ENCODE measurements at regions not wholly inside any gene's neighbourhood (a gene's known extent, or its start where the extent isn't known, plus 50 kb on each side); places are given as distances from the start of the nearest gene placed in this dataset.

GRCh38 chr2:6215053-6215452 is 522.9 kb downstream of the SOX11 start:
- TF ChIP-seq, protein P1, sequence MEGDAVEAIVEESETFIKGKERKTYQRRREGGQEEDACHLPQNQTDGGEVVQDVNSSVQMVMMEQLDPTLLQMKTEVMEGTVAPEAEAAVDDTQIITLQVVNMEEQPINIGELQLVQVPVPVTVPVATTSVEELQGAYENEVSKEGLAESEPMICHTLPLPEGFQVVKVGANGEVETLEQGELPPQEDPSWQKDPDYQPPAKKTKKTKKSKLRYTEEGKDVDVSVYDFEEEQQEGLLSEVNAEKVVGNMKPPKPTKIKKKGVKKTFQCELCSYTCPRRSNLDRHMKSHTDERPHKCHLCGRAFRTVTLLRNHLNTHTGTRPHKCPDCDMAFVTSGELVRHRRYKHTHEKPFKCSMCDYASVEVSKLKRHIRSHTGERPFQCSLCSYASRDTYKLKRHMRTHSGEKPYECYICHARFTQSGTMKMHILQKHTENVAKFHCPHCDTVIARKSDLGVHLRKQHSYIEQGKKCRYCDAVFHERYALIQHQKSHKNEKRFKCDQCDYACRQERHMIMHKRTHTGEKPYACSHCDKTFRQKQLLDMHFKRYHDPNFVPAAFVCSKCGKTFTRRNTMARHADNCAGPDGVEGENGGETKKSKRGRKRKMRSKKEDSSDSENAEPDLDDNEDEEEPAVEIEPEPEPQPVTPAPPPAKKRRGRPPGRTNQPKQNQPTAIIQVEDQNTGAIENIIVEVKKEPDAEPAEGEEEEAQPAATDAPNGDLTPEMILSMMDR (optimal IDR thresholded peaks at IDR 0.05 in 1 of 3, IDR thresholded peaks at IDR 0.05 in 1 of 3, conservative IDR thresholded peaks at IDR 0.05 in 1 of 3; ENCODE audit: extremely low read depth in 1 of 3, insufficient read depth in 2 of 3, low read length in 3 of 3) = no peak
- no peak for TF ChIP-seq EZH2 (IDR thresholded peaks at IDR 0.05; ENCODE audit: low read length)
- H3K27ac ChIP-seq (ENCODE audit: control insufficient read depth, insufficient read depth, low read length) = no peak overlapping the region
- H4K20me1 ChIP-seq (ENCODE audit: control insufficient read depth, extremely low read depth, insufficient read depth, low read length) = no peaks in the 10 kb centered on the region
- no peak for FAIRE-seq
- no peaks in the 10 kb centered on the region for H3K79me2 ChIP-seq (ENCODE audit: control insufficient read depth, insufficient read depth, low read length)
- H3K36me3 ChIP-seq (ENCODE audit: control insufficient read depth in 2 of 2, extremely low read depth in 1 of 2, insufficient read depth in 2 of 2, low read length in 2 of 2) = no peaks in the 10 kb centered on the region
- no peaks in the 10 kb centered on the region for H3K27me3 ChIP-seq (ENCODE audit: control insufficient read depth, extremely low read depth, insufficient read depth, low read length)
- dilution Hi-C loops (cut with MboI; ENCODE audit: extremely low pct_ligation_motif_present, low sequenced_read_pairs) = no loop called here
- no peak overlapping the region for H3K4me2 ChIP-seq (ENCODE audit: control insufficient read depth, extremely low read depth, insufficient read depth, low read depth, low read length)
- H2AFZ ChIP-seq (ENCODE audit: control insufficient read depth, low read length) = no peak overlapping the region
- no peak overlapping the region for H3K4me3 ChIP-seq (ENCODE audit: control insufficient read depth in 2 of 3, extremely low read depth in 1 of 3, insufficient read depth in 2 of 3, low read depth in 1 of 3, low read length in 3 of 3)
- no peaks in the 10 kb centered on the region for H3K4me1 ChIP-seq (ENCODE audit: control insufficient read depth, extremely low read depth, insufficient read depth, low read length)
- H3K9me3 ChIP-seq (ENCODE audit: control insufficient read depth, low read depth, low read length) = peaks cover 2% of the 10 kb centered on the region
- no peaks in the 10 kb centered on the region for H3K9me1 ChIP-seq (ENCODE audit: control insufficient read depth, extremely low read depth, insufficient read depth, low read length)
- no peak overlapping the region for H3K9ac ChIP-seq (ENCODE audit: control insufficient read depth, extremely low read depth, insufficient read depth, low read length)
- DNase-seq (ENCODE audit: low read depth, low spot score) = no peak

- Histone ChIP-seq H3K4me2 (ENCODE audit: control insufficient read depth, extremely low read depth, insufficient read depth, low read depth, low read length) (no peak overlapping the region), H3K4me1 (ENCODE audit: control insufficient read depth, extremely low read depth, insufficient read depth, low read length) (no peaks in the 10 kb centered on the region), H3K4me3 (ENCODE audit: control insufficient read depth in 2 of 3, extremely low read depth in 1 of 3, insufficient read depth in 2 of 3, low read depth in 1 of 3, low read length in 3 of 3) (no peak overlapping the region), H2AFZ (ENCODE audit: control insufficient read depth, low read length) (no peak overlapping the region), H3K27ac (ENCODE audit: control insufficient read depth, insufficient read depth, low read length) (no peak overlapping the region), H3K9me1 (ENCODE audit: control insufficient read depth, extremely low read depth, insufficient read depth, low read length) (no peaks in the 10 kb centered on the region), H4K20me1 (ENCODE audit: control insufficient read depth, extremely low read depth, insufficient read depth, low read length) (no peaks in the 10 kb centered on the region), H3K27me3 (ENCODE audit: control insufficient read depth, extremely low read depth, insufficient read depth, low read length) (no peaks in the 10 kb centered on the region), H3K36me3 (ENCODE audit: control insufficient read depth in 2 of 2, extremely low read depth in 1 of 2, insufficient read depth in 2 of 2, low read length in 2 of 2) (no peaks in the 10 kb centered on the region), H3K79me2 (ENCODE audit: control insufficient read depth, insufficient read depth, low read length) (no peaks in the 10 kb centered on the region), H3K9me3 (ENCODE audit: control insufficient read depth, low read depth, low read length) (peaks cover 4% of the 10 kb centered on the region), H3K9ac (ENCODE audit: control insufficient read depth, extremely low read depth, insufficient read depth, low read length) (no peak overlapping the region)
- FAIRE-seq (no peak), DNase-seq (ENCODE audit: low read depth, low spot score) (no peak)
- TF ChIP-seq EZH2 (IDR thresholded peaks at IDR 0.05; ENCODE audit: low read length) = no peak
- dilution Hi-C loops (cut with MboI; ENCODE audit: extremely low pct_ligation_motif_present, low sequenced_read_pairs) = no loop called here
Measured at GRCh38 chr2:6216234-6216633, 524.0 kb downstream of the SOX11 start.

DNA sequence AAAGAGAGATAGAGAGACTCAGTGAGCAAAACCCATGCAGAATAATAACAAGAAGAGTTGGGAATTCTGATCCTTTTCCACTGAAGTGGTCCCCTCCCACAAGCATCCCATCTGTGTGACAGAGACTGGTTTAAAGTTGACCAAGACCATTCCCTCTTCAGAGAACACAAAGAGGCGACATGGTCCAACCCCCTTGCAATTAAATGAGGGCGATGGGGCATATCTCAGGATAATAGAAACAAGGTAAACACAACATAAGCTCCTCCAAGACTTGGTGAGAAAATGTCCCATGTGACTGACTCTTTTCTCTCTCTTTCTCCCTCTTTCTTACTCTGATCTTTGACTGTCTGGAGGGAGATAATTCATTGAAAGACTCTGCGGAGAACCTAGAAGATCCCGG is 526.7 kb downstream of the SOX11 start:
- Histone ChIP-seq H3K27ac (ENCODE audit: control insufficient read depth, insufficient read depth, low read length) (no peak overlapping the region), H3K4me3 (ENCODE audit: control insufficient read depth in 2 of 3, extremely low read depth in 1 of 3, insufficient read depth in 2 of 3, low read depth in 1 of 3, low read length in 3 of 3) (no peak overlapping the region), H3K79me2 (ENCODE audit: control insufficient read depth, insufficient read depth, low read length) (no peaks in the 10 kb centered on the region), H3K27me3 (ENCODE audit: control insufficient read depth, extremely low read depth, insufficient read depth, low read length) (no peaks in the 10 kb centered on the region), H3K4me2 (ENCODE audit: control insufficient read depth, extremely low read depth, insufficient read depth, low read depth, low read length) (no peak overlapping the region), H2AFZ (ENCODE audit: control insufficient read depth, low read length) (no peak overlapping the region), H3K9me1 (ENCODE audit: control insufficient read depth, extremely low read depth, insufficient read depth, low read length) (no peaks in the 10 kb centered on the region), H3K9me3 (ENCODE audit: control insufficient read depth, low read depth, low read length) (peaks cover 6% of the 10 kb centered on the region), H3K4me1 (ENCODE audit: control insufficient read depth, extremely low read depth, insufficient read depth, low read length) (no peaks in the 10 kb centered on the region), H4K20me1 (ENCODE audit: control insufficient read depth, extremely low read depth, insufficient read depth, low read length) (no peaks in the 10 kb centered on the region), H3K36me3 (ENCODE audit: control insufficient read depth in 2 of 2, extremely low read depth in 1 of 2, insufficient read depth in 2 of 2, low read length in 2 of 2) (no peaks in the 10 kb centered on the region), H3K9ac (ENCODE audit: control insufficient read depth, extremely low read depth, insufficient read depth, low read length) (no peak overlapping the region)
- TF ChIP-seq, protein P1 (optimal IDR thresholded peaks at IDR 0.05 in 1 of 3, IDR thresholded peaks at IDR 0.05 in 1 of 3, conservative IDR thresholded peaks at IDR 0.05 in 1 of 3; ENCODE audit: extremely low read depth in 1 of 3, insufficient read depth in 2 of 3, low read length in 3 of 3) = no peak
- no peak for TF ChIP-seq EZH2 (IDR thresholded peaks at IDR 0.05; ENCODE audit: low read length)
- dilution Hi-C loops (cut with MboI; ENCODE audit: extremely low pct_ligation_motif_present, low sequenced_read_pairs) = no loop called here
- DNase-seq (ENCODE audit: low read depth, low spot score) (no peak), FAIRE-seq (no peak)
